Lower leg skin (tissue), 3 donors: ENCODE measurements at regions not wholly inside any gene's neighbourhood (a gene's known extent, or its start where the extent isn't known, plus 50 kb on each side); places are given as distances from the start of the nearest gene placed in this dataset.

Experiments
- CTCF ChIP-seq, 3 donors: fragments of 450-650 bp; IDR thresholded peaks; one replicate each; pipeline ENCODE4 v1.5.1; 2016; ENCODE audit warnings: antibody characterized with exemption in 3 of 3, mild to moderate bottlenecking in 3 of 3, moderate library complexity in 2 of 3
- POLR2A ChIP-seq, 2 donors: fragments of 450-650 bp; IDR thresholded peaks; one replicate each; pipeline ENCODE4 v1.6.1; 2016 to 2017; ENCODE audit warnings: antibody characterized with exemption in 2 of 2, mild to moderate bottlenecking in 1 of 2, moderate library complexity in 1 of 2

GRCh38 chr3:104831071-104831470 is 535.6 kb upstream of the ALCAM start:
- TF ChIP-seq POLR2A (IDR thresholded peaks at IDR 0.05) (no peak), CTCF (IDR thresholded peaks at IDR 0.05) (no peak)
